GM21367 (cell line): ENCODE measurements at regions not wholly inside any gene's neighbourhood (a gene's known extent, or its start where the extent isn't known, plus 50 kb on each side); places are given as distances from the start of the nearest gene placed in this dataset.

Experiments used
- ATAC-seq: cut with Tn5 transposase; IDR thresholded peaks from one replicate; pipeline ENCODE4 v1.9.1; 2021; ENCODE audit not compliant: unreplicated experiment

DNA sequence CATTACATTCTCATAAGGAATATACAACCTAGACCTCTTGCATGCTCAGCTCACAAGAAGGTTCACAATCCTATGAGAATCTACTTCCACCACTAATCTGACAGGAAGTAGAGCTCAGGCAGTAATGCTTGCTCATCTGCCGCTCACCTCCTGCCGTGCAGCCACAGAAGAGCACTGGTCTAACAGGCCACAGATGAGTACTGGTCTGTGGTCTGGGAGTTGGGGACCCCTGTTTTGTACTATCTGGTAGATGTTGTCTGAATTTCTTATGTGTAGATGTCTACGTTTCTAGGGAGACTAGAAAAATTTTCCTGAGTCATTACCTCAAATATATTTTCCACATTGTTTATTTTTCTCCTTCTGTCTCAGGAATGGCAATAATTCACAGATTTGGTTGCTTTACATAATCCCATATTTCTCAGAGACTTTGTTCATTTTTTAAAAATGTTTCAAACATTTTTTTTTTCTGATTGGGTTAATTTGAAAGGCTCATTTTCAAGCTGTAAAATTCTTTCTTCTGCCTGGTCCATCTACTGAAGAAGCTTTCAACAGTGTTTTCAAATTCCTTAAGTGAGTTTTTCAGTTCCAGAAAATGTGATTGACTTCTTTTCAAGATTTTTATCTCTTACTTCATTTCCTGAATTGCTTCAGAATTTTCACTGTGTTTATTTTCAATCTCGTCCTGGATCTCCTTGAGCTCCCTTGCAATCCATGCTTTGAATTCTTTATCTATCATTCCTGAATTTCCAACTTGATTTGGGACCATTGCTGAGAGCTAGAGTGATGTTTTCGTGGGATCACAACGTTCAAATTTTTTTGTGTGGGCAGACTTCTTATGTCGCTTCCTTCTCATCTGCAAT, 1322.2 kb downstream of the PCDH9 start:
- no peak for ATAC-seq

DNA sequence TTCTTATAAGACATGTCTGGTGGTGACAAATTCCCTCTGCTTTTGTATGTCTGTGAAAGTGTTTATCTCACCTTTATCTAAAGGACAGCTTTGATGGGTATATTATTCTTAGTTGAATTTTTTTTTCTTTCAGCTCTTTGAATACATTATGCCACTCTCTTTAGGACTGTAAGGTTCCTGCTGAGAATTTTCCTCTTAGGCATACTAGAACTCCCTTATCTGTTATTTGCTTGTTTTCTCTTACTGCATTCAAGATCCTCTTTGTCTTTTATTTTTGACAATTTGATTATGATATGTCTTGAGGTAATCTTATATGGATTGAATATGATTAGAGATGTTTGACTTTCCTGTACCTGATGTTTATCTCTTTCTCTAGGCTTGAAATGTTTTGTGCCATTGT, 1328.4 kb downstream of the PCDH9 start:
- no peak for ATAC-seq

DNA sequence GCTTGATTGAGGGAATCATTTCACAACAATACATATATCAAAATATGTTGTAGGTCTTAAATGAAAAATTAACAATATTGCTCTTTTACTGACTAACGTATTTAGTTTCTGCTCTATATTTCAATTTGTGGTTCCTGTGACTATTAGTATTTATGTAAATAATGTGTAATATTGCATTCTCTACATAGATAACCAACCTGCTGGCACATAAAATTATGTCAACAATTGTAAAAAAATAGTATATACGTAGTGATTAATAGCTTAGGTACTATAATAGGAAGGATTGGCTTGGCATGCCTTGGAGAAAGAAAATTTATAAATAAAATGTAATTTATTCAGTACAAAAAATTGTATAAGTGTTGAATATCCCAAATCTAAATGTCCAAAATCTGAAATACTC, 1336.1 kb downstream of the PCDH9 start:
- ATAC-seq: no peak

DNA sequence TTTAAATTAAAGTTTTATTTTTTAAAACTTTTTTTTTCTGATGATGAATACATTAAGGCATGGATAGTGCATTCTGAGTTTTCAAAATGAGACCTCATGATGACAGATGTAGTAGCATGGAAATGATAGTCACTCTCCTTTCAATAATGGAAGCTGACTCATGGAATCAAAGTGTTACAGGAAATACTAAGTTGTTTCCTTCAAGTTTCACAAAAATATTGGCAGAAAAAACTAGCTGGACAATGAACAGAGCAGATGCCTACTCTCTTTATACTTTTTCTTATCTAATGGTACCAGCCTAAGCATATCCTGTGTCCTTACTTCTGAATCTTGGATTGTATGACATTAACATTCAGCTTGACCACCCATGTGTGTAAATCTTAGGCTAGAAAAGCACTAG, 1337.3 kb downstream of the PCDH9 start:
- no peak for ATAC-seq

DNA sequence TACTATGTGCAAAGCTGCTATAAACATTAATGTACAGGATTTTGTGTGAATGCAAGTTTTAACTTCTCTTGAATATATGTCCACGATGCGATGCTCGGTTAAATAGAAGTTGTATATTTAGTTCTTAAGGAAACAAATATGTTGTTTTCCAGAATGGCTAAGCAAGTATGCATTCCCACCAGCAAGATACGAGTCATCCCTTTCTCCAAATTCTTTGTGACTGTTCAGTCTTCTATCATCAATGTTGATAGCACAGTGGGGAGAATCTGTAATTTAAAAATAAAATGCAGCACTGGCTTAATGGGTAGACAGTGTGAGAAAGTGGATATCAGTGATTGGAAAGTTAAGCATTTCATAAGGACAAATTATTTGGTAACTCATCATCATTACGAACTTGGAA, 1340.8 kb downstream of the PCDH9 start:
- ATAC-seq: no peak

DNA sequence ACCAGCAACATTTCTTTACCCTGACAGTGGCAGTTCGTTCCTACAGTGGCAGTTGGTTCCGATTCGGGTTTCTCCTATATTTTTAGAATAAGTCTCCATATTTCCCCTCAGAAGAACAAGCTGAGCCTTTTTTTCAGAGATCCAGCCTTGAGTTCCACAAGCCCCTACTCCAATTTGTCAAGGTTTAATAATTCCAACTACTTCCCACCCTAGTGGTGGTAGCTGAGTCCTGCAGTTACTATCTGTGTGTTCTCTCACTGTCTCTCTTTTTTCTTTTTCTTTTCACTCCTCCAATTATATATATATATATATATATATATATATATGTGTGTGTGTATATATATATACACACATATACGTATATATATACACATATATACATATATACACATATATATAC, 1347.3 kb downstream of the PCDH9 start:
- no peak for ATAC-seq

DNA sequence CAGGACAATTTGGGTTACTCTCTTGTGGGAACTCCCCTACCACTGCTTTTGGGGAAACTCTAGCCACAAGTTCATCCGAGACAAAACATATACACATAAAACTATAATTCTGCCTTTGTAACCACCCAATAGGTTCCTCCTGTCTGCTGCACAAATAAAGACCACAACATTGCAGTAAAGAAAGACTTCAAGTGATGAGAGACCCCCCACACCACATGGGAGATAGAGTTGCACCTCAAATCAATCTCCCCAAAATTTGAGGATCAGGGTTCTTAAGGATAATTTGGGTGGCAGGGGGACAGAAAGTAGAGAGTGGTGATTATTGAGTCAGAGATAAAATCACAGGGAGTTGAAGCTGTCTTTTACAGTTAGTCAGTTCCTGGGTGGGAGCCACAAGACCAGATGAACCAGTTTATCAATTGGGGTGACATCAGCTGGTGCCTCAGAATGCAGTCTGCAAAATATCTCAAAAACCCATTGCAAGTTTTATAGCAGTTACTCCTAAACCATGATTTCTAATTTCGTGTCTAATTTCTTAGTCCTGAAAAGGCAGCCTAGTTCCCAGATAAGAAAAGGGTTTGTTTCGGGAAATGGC, 1348.5 kb downstream of the PCDH9 start:
- ATAC-seq: no peak

DNA sequence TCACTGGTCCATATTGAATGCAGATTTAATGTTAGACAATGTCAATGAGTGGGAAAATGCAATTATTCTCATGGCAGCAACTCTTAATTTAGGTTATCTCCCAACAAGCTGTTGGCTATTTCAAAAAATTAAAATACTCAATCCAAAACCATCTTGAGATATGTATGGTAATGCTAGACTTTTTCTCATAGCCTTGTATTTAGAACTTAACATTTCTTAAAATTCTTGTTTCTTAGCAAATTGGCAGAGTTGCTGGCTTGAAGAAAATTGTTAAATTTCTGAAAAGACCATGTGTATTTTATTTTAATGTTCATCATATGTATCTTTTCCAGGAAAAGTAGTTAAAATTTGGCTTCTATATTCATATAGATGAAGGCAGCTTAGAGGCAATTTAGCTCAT, 1355.1 kb downstream of the PCDH9 start:
- ATAC-seq: no peak

DNA sequence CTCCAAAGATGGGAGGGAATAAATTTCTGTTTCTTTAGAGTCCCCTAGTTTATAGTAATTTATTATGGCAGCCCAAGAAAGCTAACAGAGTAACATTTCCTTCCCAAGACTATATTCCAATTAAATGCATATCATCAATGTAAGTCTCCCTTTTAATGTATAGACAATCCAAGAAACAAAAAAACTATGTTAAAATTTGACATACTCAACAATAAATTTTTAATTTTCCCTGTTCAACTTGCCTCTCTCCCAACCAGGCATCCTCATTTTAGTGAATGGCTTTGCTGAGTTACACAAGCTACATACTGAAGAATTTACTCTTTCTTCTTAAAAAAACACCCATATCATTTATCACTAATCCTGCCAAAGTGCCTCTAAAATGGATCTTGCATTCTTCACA, 1357.7 kb downstream of the PCDH9 start:
- no peak for ATAC-seq

DNA sequence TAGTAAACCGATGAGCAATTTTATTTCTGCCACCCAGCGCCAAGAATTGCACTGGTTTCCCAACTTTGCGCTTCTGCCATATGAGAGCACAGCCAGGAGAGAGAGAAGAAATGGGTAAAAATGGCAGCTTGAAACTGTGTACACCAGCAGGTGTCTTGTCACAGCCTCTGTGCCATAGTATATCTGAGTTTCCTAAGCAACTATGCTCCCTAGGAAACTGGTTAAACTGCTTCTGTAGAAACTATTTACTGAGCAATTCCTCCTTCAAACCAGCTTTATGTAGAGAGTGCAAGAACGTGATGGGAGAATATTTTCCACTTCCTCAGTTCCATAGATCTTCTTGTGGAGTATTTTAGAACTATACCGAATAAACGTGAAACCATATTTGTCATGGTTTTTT, 1361.3 kb downstream of the PCDH9 start:
- ATAC-seq: no peak

DNA sequence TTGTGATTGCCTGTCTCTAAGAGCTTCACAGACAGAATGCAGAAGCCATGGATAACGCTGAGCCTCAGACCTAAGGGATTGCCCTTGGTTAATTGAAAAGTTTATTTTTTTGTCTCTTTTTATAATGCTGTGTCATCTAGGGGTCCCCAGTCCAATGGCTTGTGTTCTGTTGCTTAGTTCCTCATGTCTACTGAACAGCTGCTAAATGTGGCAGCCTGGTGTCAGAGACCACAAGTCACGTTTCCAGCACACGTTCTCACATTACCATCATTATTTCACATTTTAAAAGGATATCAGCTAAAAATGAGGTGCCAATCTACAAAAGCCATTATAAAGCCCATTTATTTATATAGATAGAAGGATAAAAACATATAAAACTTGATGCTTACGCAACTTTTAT, 1362.0 kb downstream of the PCDH9 start:
- ATAC-seq: no peak

DNA sequence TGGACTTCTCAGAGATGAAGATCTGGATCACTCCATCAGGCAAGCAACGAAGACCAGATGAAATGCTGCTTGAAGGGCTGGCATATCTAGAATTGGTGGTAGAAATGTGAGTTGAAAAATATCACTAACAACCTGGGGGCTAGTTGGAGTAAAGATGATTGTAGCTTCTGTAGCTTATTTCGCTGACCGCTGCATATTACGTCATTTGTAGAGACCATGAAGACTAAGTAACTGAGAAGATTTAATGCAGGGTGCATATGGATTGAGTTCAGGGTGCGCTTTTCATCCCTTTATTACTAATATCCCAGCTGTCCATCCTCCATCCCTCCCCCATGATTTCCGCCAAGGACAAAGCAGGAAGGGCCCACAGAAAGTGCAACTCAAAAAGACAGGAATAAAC, 1364.0 kb downstream of the PCDH9 start:
- ATAC-seq: no peak

DNA sequence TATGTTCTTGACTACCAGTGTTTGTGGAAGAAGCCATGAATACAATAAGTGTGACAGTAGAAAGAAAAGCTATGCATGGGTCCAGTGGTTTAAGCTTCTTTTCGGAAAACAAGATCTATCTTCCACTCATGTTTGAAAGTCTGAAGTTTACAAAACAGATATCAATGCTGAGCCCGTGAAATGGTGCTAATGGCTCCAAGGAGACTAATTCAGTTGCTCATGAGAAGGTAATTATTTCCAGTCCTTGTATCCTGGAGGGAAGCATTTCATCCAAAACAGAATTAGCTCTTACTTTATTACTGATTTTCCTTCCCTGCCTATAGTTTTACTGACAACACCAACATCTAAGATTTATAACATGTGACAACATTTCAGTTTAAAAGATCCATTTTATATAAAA, 1364.9 kb downstream of the PCDH9 start:
- no peak for ATAC-seq

DNA sequence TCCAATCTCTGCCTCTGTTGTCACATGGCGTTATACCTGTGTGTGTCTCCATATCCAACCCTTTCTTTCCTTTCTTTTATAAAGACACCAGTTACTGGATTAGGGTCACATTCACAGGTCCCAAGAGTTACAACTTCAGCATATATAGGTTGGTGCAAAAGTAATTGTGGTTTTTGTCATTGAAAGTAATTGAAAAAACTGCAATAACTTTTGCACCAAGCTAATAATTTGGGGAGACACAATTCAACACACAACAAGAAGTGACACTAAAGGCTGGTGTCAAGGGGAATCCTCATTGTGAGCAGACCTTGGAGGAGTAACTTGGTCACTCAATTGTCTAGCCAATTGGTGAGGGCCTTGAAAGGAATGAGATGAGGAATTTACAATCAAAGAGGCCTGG, 1366.1 kb downstream of the PCDH9 start:
- ATAC-seq: no peak

DNA sequence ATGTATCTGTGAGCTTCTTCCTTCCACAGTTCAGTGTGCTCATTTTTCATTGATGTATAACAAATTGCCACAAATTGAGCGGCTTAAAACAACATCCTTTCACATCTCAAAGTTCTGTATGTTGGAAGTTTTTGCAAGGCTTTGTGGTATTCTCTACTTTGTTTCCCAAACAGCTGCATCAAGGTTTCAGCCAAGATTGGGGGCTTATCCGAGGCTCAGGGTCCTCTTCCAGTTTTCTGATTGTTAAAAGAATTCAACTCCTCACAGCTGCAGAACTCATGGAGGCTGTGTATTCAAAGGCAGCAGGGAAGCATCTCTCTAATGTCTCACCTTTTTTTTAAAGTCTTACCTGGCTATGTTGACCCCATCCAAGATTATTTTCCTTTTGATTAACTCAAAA, 1369.8 kb downstream of the PCDH9 start:
- no peak for ATAC-seq

DNA sequence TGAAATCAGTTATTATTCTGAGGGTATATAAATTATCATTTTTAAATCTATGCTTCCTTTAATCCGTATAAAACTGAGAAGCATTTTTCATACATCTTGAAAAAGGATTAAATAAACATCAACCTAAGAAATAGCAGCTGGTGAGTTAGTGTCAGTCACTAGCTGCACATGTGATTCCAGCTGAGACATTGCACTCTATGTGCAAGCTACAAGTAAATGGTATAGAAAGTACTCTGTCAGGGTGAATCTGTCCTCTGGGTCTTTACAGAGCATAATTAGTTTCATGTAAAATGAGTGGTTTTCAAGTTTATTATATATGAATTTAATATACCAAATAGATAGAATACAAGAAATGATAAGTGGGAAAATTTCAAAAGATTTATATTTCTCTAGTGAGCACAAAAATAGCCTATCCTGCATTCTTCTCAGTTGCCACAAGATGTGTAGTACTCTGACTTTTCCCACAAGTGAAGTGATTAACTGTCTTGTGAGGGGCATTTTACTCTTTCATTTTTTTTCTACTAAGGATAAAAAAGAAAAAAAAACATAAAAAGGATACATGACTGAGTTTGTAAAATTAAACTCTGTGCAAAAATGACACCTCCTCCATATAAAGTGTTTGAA, 1372.1 kb downstream of the PCDH9 start:
- ATAC-seq: no peak

DNA sequence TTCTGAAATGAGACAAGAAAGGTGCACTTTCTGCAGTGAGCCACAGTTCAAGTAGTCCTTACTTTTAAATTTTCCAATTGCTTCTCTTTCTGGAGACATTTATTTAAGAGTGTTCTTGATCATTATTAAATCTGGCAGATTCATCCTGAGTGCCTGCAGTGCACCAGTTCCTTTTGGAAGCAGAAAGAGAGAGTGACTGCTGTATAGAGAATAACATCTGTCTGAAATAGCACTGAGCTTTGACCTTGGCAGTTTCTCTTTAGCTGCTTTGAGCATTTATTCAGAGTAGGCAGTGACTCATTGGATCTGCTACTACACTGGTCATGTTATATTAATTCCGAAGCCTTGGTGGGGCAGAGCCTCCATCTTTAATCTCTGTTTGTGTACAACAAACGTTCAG, 1373.7 kb downstream of the PCDH9 start:
- no peak for ATAC-seq

DNA sequence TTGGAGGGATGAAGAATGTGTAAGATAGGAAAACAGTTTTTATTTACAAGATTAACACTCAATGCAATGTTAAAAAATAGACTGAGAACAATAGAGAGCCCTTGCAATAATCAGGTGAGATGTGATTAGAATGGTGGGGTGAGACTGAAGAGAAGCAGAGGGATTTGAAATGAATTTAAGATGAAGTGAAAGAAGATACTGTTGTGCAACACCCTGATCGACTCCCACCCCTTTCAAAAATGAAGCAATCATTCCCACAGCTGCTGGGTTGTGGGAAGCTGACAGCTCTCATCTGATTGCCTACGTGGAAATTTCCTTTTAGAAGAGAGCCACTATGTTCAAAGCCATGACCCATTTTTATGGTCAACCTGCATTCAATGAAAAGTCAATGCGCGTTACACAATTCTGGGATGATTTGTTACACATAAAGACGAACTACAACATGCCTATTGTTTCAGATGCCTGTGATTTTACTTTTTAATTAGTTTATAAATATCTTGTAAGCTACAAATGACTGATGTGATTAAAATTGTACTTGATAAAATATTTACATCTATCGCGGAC, 1374.8 kb downstream of the PCDH9 start:
- no peak for ATAC-seq

DNA sequence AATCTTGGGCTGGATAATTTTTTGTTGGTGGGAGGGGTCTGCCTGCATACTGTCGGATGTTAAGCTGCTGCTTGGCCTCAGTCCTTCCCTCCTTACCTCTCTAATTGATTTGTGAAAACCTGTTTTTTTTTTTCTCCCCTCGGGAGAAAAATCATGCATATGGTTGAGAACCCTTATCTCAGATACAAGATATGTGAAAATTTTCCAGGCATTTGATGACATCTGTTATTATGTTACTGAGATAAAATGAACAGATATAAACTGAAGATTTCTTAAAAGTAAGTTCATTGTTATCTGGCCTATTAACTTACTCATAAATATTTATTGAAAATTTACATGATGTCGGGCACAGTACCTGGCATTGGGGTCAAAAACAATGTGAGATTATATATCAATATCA, 1375.7 kb downstream of the PCDH9 start:
- no peak for ATAC-seq

DNA sequence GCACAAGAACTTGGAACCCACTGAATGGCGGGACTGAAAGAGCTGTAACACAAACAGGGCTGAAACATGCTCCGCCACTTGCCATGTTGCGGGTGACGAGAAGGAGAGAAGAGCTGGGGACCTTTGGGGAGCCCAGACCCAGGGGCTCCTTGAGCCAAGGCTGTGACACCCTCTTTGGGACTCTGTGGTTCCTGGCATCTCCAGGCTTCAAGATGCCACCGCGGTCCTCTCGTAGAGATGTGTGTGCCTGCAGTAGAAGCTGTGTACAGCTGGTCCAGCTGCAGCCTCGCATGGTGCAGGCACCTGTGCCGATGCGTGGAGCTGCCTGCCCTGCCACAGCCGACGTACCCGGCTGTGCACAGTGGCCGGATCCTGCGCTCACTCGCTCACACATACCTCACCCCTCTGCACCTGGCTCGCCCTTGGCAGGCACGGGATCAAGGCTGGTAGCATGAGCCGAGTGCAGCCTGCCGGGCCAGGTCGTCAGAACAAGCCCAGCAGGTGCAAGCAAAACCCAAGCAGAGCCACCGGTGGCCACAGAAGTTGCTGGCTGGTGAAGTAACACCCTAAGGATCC, 1385.8 kb downstream of the PCDH9 start:
- ATAC-seq: no peak

DNA sequence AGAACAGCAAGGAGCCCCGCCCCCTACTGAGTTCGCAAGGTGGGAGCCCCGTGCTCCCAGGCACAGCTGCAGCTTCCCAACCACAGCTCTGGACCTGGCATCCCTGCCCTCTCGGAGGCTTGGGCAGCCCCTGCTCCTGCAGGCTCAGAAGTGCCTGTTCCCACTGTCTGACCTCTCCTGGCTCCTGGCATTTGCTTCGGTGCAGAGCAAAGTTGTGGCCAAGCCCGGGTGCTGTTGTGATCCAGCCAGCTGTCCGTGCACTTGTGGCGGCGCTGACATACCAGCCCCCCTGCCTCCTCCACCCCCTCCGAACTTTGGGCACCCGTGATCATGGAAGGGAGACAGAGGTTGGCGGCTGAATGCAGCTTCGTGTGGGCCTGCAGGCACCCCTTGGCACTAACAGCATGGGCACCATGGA, 1386.8 kb downstream of the PCDH9 start:
- no peak for ATAC-seq

DNA sequence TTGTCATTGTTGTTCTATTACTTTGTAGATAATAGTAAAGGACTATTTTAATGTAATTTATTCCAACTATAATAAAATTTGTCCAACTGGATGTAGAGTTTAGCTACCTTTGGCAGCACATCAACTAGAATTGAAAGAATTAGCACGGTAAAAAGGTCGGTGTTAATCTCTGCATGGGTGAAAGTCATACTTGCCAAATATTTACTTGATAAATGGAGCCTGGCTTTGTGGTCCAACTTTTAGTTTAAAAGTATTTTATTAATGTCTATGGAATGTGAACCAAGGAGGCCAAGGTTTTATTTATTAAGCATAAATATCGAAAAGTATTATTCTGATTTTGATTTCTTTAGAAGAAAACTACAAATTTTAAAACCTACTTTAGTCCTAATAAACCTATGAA, 1389.0 kb downstream of the PCDH9 start:
- ATAC-seq: no peak
